GM19372 (cell line): ENCODE measurements at regions not wholly inside any gene's neighbourhood (a gene's known extent, or its start where the extent isn't known, plus 50 kb on each side); places are given as distances from the start of the nearest gene placed in this dataset.

Experiments
- ATAC-seq: cut with Tn5 transposase; IDR thresholded peaks from one replicate; pipeline ENCODE4 v1.9.1; 2021; ENCODE audit warnings: mild to moderate bottlenecking, low read depth, moderate library complexity; ENCODE audit not compliant: unreplicated experiment

DNA sequence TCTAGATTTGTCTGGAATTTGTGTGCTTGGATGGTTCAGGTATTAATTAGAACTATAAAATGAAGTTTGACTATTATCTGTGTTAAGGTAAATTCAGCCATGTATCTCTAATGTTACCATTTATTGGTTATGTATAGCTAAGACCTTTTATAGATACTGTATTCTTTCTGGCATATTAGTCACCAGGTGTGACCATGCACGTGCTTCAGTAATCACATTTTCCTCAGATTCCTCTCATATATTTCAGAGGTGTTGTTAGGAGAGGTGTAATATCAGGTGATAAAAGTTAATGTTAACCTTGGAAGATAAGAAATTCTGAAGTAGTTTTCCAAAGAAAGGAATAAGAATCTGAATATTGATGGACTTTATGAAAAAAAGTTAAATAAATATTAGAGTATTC is 194.5 kb upstream of the KHDRBS2 start:
- ATAC-seq, result no peak

GRCh38 chr6:62479697-62480220 is 193.7 kb upstream of the KHDRBS2 start:
- ATAC-seq, result no peak

- no peak for ATAC-seq
Measured at GRCh38 chr6:62474793-62475192, 188.8 kb upstream of the KHDRBS2 start.

DNA sequence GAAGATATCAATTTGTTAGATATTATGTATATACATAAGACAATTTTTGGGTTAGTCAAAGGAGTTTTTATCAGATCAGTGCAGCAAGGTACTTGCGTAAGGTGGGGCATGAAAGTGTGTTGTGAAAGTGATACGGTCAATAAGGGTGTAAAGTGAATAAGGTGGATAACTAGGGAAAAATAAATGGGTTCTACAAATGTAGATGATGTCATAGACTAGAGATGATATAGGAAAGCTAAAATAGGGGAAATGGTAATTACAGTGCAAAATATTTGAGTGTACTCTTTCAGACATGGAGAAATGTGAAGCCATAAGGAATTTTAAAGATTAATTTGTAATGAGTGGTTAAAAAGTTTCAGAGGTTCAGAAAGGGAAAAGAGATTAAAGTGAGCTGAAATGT is 180.6 kb upstream of the KHDRBS2 start:
- ATAC-seq, result no peak

DNA sequence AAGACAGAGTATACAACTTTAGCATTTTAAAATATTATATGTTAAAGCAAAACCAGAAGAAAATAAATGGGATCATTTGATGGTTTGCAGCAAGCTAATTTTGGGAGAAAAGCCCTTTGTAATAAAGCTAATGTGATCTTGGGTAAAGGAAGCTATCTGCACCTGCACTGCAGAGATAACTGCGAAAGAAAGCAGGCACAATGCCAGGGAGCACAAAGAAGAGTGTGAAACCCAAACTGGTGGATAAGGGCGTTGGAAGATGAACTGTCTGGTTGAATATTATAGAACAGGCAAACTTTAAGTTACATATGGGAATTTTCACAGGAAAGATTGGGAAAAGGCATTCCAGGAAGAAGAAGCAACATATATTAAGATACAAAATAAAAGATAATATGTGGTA is 179.2 kb upstream of the KHDRBS2 start:
- no peak for ATAC-seq

- no peak for ATAC-seq
Measured at GRCh38 chr6:62452586-62452985, 166.6 kb upstream of the KHDRBS2 start.

GRCh38 chr6:62446647-62447316 is 160.8 kb upstream of the KHDRBS2 start:
- no peak for ATAC-seq

- ATAC-seq, result no peak
Measured at GRCh38 chr6:62445521-62445920, 159.5 kb upstream of the KHDRBS2 start.

DNA sequence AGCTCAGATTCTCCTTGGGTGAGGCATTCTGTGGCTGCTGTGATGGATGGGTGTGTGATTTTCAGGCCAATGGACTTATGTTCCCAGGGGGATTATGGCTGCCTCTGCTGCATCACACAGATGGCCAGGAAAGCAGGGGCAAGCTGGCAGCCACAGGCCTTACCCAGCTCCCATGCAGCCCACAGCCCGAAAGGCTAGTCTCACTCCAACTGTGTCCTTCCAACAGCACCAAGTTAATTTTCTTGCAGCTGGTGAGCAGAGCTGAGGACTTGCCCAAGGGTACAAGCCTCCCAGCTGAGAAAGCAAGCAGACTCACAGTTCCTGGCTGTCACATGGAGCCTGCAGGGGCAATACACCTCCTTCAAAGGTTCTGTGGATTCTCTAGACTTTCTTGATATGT is 155.2 kb upstream of the KHDRBS2 start:
- no peak for ATAC-seq

- ATAC-seq, result no peak
Measured at GRCh38 chr6:62429781-62430180, 143.8 kb upstream of the KHDRBS2 start.

DNA sequence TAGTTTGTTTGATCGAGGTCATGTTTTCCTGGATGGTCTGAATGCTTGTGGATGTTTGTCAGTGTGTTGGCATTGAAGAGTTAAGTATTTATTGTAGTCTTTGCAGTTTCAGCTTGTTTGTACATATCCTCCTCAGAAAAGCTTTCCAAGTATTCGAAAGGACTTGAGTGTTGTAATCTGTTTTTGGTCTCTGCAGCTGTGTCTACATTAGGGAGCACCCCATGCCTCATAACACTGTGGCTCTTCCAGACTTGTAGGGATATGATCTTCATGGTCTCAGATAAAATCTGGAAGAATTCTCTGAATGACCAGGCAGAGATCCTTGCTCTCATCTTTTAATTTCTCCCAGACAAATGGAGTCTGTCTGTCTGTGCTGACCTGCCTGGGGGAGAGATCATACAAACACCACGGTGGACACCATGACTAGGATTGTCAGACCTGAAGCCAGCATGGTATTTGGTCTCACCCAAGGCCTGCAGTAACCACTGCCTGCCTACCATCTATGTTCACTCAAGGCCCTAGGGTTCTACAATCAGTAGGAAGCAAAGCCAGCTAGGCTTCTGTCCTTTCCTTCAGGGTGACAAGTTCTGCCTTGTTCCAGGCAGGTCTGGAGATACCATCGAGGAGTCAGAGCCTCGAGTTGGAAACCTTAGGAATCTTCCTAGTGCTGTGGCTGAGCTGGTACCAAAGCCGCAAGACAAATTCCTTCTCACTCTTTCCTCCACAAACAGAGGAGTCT is 114.7 kb upstream of the KHDRBS2 start:
- no peak for ATAC-seq

DNA sequence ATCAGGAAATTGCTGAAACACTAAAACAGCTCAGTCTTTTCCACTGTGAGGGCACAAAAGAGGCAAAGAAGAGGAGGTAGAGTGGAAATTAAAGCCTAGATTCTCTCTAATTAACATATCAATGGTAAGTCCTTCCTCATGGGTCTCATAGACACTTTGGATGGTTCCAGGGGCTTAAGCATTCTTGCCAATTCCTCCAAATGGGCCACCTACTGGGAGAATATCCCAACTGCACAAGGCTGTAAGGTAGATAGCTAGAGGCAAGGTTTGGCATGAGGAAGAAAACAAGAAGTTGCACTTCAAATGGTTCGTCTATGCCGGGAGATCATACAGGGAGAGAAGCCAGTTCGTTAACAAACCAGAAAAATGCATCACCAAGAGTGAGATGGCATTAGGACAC is 107.6 kb upstream of the KHDRBS2 start:
- ATAC-seq, result no peak

GRCh38 chr6:62392291-62392690 is 106.3 kb upstream of the KHDRBS2 start:
- ATAC-seq, result no peak

GRCh38 chr6:62391358-62391757 is 105.3 kb upstream of the KHDRBS2 start:
- no peak for ATAC-seq

DNA sequence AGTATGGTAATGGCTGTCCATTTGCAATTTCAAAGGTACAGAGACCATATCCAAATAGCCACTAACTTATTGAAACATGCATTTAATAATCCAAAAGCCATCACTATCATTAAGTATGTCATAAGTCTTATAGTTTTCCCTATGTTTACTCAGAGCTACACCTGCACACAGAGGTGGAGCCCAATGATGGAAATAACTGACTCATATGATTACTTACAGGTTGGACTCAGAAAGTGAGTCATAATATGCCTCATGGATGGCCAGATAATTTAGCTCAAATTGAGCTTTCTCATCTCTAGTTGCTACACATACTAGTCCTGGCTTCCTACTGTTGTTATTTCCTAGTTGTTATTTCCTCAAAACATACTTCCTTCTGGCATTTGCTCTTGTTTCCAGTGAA is 104.4 kb upstream of the KHDRBS2 start:
- no peak for ATAC-seq

GRCh38 chr6:62371453-62372210 is 85.6 kb upstream of the KHDRBS2 start:
- ATAC-seq, result no peak

- ATAC-seq, result peak; percentile 91
Measured at GRCh38 chr6:62367601-62368000, 81.6 kb upstream of the KHDRBS2 start.

- no peak for ATAC-seq
Measured at GRCh38 chr6:62362097-62362496, 76.1 kb upstream of the KHDRBS2 start.

DNA sequence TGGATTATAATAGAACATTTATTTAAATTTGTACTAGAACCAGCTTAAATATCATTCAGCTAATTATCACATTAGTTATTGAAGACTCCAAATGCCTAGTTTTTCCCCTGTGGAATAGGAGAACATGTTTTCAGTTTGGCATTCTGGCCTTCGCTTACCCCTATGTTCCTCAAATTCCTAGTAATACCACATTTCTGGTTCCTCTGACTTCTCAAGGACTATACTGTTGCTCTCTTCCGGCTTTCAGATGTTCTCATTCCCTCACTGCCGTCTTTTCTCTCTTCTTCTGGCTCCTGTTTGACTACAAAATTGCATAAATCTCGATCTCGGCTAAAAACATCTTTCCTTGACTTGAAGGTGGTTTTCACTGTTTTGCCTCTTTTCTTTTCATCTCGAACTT is 71.8 kb upstream of the KHDRBS2 start:
- no peak for ATAC-seq

- no peak for ATAC-seq
Measured at GRCh38 chr6:62354261-62354660, 68.2 kb upstream of the KHDRBS2 start.

DNA sequence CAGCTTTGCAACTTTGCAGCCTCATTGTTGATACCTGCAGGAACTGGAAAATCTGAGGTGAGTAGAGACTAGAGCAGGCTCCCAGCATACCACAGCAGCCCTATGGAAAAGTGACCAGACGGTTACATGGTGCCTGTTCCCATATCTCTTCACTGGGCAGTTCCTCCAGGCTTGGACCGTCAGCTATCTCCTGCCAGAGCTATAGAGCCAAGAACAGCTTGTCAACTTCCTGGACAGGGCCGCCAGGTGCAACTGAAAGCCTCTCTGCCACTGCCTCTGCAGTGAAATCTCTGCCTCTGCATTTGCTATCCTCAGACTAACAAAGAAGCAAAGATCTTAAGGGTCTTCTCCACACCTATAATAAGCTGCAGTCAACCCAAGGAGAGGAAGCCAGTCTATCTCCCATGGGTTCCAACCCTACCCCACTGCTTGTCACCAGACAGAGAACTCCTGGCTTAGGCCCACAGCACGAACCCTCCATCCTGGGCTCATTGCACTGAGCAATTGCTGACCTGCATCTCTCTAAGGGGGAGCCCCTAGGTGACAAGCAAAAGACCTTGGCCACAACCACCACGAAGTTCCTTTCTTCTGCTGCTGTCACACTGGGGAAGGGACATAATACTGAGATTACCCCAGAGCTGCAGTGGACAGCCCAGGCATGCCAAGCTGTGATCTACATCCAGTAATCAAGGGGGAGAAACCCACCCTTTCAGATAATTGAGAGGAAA is 60.1 kb upstream of the KHDRBS2 start:
- no peak for ATAC-seq
